SK-N-DZ (cell line): ENCODE measurements at regions not wholly inside any gene's neighbourhood (a gene's known extent, or its start where the extent isn't known, plus 50 kb on each side); places are given as distances from the start of the nearest gene placed in this dataset.
A peak's percentile ranks its signal among the peaks of the same experiment; 100 is the strongest.
"Not testable (repeated sequence)": the region's sequence is repeated elsewhere in the genome, so short reads cannot be mapped to it uniquely, and the experiment has no call there.

ENCODE experiments used
- DNase-seq: peaks from one replicate; pipeline ENCODE4 v3.0.0-alpha.2; 2015; ENCODE audit warnings: low spot score

- no peak for DNase-seq
These were observed 614.2 kb downstream of the TMEM114 start for GRCh38 chr16:7976125-7976524.

- DNase-seq: no peak
These were observed 622.3 kb downstream of the TMEM114 start for GRCh38 chr16:7967996-7968509.

DNA sequence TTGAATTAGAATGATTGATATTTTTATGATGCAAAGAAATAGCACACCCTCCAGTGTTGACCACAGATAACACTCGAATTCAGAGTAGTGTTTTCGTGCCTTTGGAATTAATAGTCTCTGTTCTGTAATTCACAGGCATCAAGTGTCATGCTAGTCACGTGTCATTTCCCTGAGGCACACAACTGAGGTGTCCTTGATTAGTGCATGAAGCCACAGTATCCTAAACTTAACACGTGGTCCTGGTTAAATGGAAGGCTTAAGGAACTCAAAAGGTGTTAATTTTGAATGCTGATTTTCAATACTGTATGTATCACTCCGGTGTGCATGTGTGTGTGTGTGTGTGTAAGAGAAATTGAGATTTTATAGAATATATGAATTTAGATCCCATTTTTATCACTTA lies 625.6 kb downstream of the TMEM114 start:
- no peak for DNase-seq

DNA sequence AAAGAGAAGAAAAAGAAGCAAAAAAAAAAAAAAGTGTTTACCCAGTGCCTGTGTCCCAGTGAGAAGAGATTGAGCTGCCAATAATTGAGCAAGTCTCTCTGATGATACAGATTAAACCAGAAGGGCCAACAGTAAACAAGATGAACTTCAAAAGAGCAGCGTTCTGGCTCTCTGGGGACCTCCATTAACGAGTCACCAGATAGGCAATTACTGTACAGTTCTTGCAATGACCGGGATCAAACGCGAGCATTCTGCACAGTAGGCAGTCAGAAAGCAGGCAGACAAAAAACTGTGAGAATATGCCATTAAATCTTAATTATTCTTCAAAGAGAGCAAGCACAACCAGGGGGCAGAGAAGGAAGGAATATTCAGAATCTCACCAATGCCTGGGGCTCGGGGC lies 626.1 kb downstream of the TMEM114 start:
- DNase-seq: peak; percentile 21

GRCh38 chr16:7962091-7962879 lies 628.0 kb downstream of the TMEM114 start:
- no peak for DNase-seq

DNA sequence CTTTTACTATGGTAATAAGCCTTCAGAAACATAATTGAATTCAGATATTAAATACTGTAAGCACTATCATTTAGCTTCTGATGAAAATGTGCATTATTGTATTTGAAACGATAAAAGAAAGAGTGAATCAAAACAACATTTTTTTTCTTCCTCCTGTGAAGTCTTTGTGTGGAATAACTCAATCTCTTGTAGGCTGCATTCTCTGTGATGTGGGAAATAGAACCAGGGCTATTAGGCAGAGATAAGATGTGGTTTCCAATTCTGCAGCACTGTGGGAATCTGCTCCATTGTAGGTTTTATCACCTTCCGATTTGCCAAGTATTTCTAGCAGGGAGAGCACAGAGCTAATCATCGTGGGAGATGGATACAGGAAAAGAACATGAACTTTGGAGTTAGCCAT lies 624.5 kb downstream of the RBFOX1 start:
- DNase-seq: no peak

- DNase-seq: no peak
These were observed 620.7 kb downstream of the RBFOX1 start for GRCh38 chr16:7953360-7953759.

GRCh38 chr16:7946142-7946541 lies 613.5 kb downstream of the RBFOX1 start:
- DNase-seq: no peak

- no peak for DNase-seq
These were observed 605.5 kb downstream of the RBFOX1 start for GRCh38 chr16:7938175-7938574.

DNA sequence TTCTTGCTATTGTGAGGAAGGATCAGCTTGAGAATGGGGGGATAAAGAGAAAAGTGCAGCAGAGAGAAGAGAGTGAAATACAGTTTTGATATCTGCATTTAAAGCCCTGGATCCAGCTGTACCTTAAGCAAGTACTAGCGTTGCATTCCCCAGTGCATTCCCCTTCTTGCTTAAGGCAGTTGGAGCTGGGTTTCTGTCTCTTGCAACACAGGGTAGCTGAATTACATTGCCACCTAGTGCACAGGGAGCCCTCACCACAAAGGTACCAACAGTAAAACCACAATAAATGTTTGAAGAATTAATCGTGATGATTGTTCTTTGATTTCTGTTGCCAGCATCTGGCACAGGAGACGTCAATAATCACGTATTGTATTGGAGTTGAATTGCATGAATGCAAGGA lies 588.7 kb downstream of the RBFOX1 start:
- no peak for DNase-seq

GRCh38 chr16:7919782-7920181 lies 587.1 kb downstream of the RBFOX1 start:
- DNase-seq: no peak

DNA sequence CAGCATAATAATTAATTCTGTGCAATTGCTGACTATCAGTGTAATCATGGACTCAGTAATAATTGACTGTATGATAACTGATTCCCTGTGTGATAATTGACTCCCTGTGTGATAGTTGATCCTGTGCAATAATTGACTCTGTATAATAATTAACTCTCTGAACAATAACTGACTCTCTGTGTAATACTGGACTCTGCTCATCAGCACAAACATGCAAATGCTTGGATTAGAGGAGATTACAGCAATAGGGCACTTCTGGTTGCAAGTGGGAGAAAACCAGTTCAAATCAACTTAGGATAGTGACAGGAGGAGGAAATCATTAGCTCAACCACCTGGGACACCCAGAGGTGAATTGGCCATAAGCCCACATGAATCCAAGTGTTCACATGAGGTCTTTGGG lies 582.1 kb downstream of the RBFOX1 start:
- DNase-seq: no peak

GRCh38 chr16:7912132-7912531 lies 579.5 kb downstream of the RBFOX1 start:
- no peak for DNase-seq

DNA sequence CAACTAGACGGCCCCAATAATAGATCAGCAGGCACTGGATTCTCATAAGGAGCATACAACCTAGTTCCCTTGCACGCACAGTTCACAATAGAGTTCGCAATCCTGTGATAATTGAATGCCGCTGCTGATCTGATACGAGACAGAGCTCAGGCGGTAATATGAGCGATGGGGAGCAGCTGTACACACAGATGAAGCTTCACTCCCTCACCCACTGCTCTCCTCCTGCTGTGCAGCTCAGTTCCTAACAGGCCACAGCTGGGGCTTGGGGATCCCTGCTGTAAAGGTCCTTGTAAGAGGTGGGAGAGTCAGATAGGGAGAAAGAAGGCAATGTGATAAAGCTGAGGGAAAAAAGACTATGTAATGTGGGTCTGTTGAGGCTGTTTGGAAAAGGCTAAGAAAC lies 577.5 kb downstream of the RBFOX1 start:
- no peak for DNase-seq

DNA sequence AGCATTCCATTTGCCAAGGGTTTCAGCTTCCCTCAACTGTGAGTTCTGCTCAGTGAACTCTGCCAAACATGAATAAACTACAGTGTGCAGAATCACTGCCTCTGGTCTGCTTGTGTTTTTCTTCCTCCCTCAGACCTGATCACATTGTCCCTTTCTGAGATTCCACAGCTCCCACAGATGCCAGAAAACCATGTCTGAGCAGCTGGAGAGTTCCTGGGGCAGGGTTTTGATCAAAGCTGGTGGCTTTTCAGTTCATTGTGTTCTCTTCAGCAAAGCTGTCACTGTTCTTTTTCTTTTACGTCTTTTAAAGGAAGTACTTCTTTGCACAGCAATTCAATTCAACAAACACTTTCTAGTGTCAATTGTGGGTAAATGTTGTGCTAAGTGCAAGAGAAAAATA lies 555.8 kb downstream of the RBFOX1 start:
- no peak for DNase-seq

- DNase-seq: no peak
These were observed 554.7 kb downstream of the RBFOX1 start for GRCh38 chr16:7887316-7887715.

GRCh38 chr16:7871979-7872378 lies 539.3 kb downstream of the RBFOX1 start:
- DNase-seq: no peak

GRCh38 chr16:7871371-7871770 lies 538.7 kb downstream of the RBFOX1 start:
- DNase-seq: no peak

GRCh38 chr16:7867831-7868230 lies 535.2 kb downstream of the RBFOX1 start:
- DNase-seq: no peak

DNA sequence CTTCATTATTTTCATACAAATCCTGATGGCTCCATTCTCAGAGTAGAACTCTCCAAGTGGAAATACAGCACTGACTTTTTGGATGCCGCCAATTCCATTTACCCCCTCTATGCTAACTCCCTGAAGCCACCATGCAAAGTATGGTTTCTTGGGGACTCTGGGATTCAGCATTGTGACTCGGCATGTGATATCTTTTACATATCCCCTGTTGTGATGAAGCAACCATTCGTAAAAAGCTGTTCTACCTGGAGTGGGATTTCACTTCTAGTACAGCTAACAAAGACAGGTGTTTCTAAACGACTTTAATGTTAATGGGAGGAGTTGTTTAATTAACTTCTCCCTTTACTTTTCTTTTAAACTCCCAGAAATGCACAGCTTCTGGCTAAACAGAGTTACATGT lies 533.5 kb downstream of the RBFOX1 start:
- DNase-seq: no peak

- DNase-seq: not testable (repeated sequence)
These were observed 532.7 kb downstream of the RBFOX1 start for GRCh38 chr16:7865393-7865792.

GRCh38 chr16:7861891-7862582 lies 529.4 kb downstream of the RBFOX1 start:
- DNase-seq: no peak

DNA sequence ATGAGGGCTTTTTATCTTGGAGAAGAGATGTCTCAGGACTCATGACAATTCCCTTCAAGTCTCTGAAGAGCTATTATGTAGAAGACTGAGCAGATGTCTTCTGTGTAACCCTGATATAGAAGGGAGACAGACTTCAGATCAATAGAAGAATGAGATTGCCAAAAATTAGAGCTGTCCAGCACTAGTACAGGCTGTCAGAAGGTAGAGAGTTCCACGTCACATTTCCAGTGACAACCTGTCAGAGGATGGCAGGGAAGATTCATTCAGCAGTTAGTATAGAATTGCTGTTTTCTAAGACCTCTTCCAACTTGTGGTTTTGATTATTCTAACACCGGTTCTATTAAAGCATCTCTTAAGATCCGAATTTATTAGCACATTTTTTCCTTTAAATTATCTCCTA lies 520.6 kb downstream of the RBFOX1 start:
- no peak for DNase-seq
